GM12878 (cell line): ENCODE measurements at regions not wholly inside any gene's neighbourhood (a gene's known extent, or its start where the extent isn't known, plus 50 kb on each side); places are given as distances from the start of the nearest gene placed in this dataset.

ENCODE experiments used
- ATF3 ChIP-seq: IDR thresholded peaks from 2 replicates; pipeline ENCODE4 v1.6.1; 2011; ENCODE audit warnings: low read depth, mild to moderate bottlenecking, low read length, moderate library complexity, borderline replicate concordance; ENCODE audit errors: extremely low read depth
- BHLHE40 ChIP-seq, 2 experiments: fragments of 450-650 bp in 1 of 2; IDR thresholded peaks; 2 replicates each; pipeline ENCODE4 v1.6.1; 2011 to 2017; ENCODE audit warnings: low read depth in 2 of 2, borderline replicate concordance in 1 of 2, improper control_type of control experiment in 1 of 2, low read length in 1 of 2, mild to moderate bottlenecking in 1 of 2
- CTCF ChIP-seq, 3 experiments: IDR thresholded peaks in 2 of 3; conservative IDR thresholded peaks in 1 of 3; 2 replicates each; pipeline ENCODE4 v1.5.1; 2011; ENCODE audit warnings: low read depth in 3 of 3, low read length in 3 of 3, mild to moderate bottlenecking in 3 of 3, control low read depth in 2 of 3, moderate library complexity in 2 of 3, inconsistent platforms in 1 of 3, mixed read lengths in 1 of 3; ENCODE audit not compliant: control insufficient read depth in 2 of 3, insufficient read depth in 1 of 3; ENCODE audit errors: extremely low read depth in 1 of 3
- E2F8 ChIP-seq: fragments of 450-650 bp; IDR thresholded peaks from 2 replicates; pipeline ENCODE4 v1.6.1; 2018; ENCODE audit warnings: mild to moderate bottlenecking, low read depth, moderate library complexity; ENCODE audit not compliant: partially characterized antibody
- PBX3 ChIP-seq: IDR thresholded peaks from 2 replicates; pipeline ENCODE4 v1.6.1; 2011; ENCODE audit warnings: mild to moderate bottlenecking, low read depth, low read length, moderate library complexity; ENCODE audit not compliant: insufficient replicate concordance
- TAF1 ChIP-seq: IDR thresholded peaks from 2 replicates; pipeline ENCODE4 v1.6.1; 2011; ENCODE audit warnings: mild to moderate bottlenecking, low read depth, low read length, borderline replicate concordance

- no peak for TF ChIP-seq ATF3
- no peak for TF ChIP-seq E2F8
- no peak for TF ChIP-seq TAF1
- no peak for TF ChIP-seq CTCF (IDR thresholded peaks at IDR 0.05 in 2 of 3, conservative IDR thresholded peaks at IDR 0.05 in 1 of 3; ENCODE audit: control insufficient read depth in 2 of 3, extremely low read depth in 1 of 3, insufficient read depth in 1 of 3, low read depth in 3 of 3, low read length in 3 of 3)
- TF ChIP-seq PBX3 = no peak
- no peak for TF ChIP-seq BHLHE40 (IDR thresholded peaks at IDR 0.05; ENCODE audit: borderline replicate concordance in 1 of 2, low read depth in 2 of 2, low read length in 1 of 2)
Observed at GRCh38 chr13:49858178-49858856, 65.8 kb upstream of the KPNA3 start.
